Endodermal cell (in vitro differentiated cells): ENCODE measurements at regions not wholly inside any gene's neighbourhood (a gene's known extent, or its start where the extent isn't known, plus 50 kb on each side); places are given as distances from the start of the nearest gene placed in this dataset.

Experiments used
- DNase-seq: peaks from one replicate; pipeline ENCODE4 v3.0.0-alpha.2; 2017
- H3K27ac ChIP-seq: 2 replicates; pipeline ENCODE4 v1.5.1; 2013; ENCODE audit warnings: mild to moderate bottlenecking, low read depth, low read length, moderate library complexity
- H3K27me3 ChIP-seq: 2 replicates; pipeline ENCODE4 v1.6.1; 2013; ENCODE audit warnings: mild to moderate bottlenecking, low read length, moderate library complexity; ENCODE audit not compliant: insufficient read depth, control insufficient read depth, poor library complexity, severe bottlenecking
- H3K36me3 ChIP-seq: 2 replicates; pipeline ENCODE4 v1.7.0; 2013; ENCODE audit warnings: mild to moderate bottlenecking, low read length, moderate library complexity; ENCODE audit not compliant: control insufficient read depth, insufficient read depth
- H3K4me1 ChIP-seq: one replicate; pipeline ENCODE4 v1.7.0; 2013; ENCODE audit warnings: low read length; ENCODE audit not compliant: control insufficient read depth, insufficient read depth
- H3K4me3 ChIP-seq: 2 replicates; pipeline ENCODE4 v1.5.1; 2013; ENCODE audit warnings: mild to moderate bottlenecking, low read length, moderate library complexity
- H3K9ac ChIP-seq: 2 replicates; pipeline ENCODE4 v1.6.1; 2013; ENCODE audit warnings: mild to moderate bottlenecking, low read length, moderate library complexity; ENCODE audit not compliant: poor library complexity, severe bottlenecking; ENCODE audit errors: extremely low read depth
- H3K9me3 ChIP-seq: 2 replicates; pipeline ENCODE4 v1.6.1; 2013; ENCODE audit warnings: mild to moderate bottlenecking, low read length, moderate library complexity; ENCODE audit not compliant: control insufficient read depth
- H3K27ac Mint-ChIP-seq: 2 replicates; pipeline ENCODE4 v1.8.0; 2020; ENCODE audit warnings: mixed read lengths
- H3K27me3 Mint-ChIP-seq: 2 replicates; pipeline ENCODE4 v1.8.0; 2021; ENCODE audit warnings: mild to moderate bottlenecking, mixed read lengths; ENCODE audit not compliant: insufficient read depth
- H3K36me3 Mint-ChIP-seq: 2 replicates; pipeline ENCODE4 v1.8.0; 2020; ENCODE audit warnings: low read depth, mixed read lengths
- H3K4me1 Mint-ChIP-seq: 2 replicates; pipeline ENCODE4 v1.8.0; 2020; ENCODE audit warnings: mixed read lengths
- H3K4me3 Mint-ChIP-seq: 2 replicates; pipeline ENCODE4 v1.8.0; 2020; ENCODE audit warnings: mild to moderate bottlenecking, moderate library complexity, mixed read lengths
- H3K9me3 Mint-ChIP-seq: 2 replicates; pipeline ENCODE4 v1.8.0; 2020; ENCODE audit warnings: mild to moderate bottlenecking, mixed read lengths
- WGBS, 2 experiments: methylation state at CpG; one replicate each; pipeline versions ENCODE4 v1.1.5 to v1.1.7; 2013; ENCODE audit warnings: missing lambda C conversion rate in 2 of 2, mixed read lengths in 1 of 2; ENCODE audit not compliant: insufficient coverage in 1 of 2, insufficient read length in 1 of 2; 5-methylcytosine and 5-hydroxymethylcytosine counted together
- TF ChIP-seq, protein P1 (sequence below): fragments of 200-600 bp; sonication (generic); conservative IDR thresholded peaks from 2 replicates; pipeline ENCODE4 v1.5.0; 2021; ENCODE audit warnings: antibody characterized with exemption, mild to moderate bottlenecking

DNA sequence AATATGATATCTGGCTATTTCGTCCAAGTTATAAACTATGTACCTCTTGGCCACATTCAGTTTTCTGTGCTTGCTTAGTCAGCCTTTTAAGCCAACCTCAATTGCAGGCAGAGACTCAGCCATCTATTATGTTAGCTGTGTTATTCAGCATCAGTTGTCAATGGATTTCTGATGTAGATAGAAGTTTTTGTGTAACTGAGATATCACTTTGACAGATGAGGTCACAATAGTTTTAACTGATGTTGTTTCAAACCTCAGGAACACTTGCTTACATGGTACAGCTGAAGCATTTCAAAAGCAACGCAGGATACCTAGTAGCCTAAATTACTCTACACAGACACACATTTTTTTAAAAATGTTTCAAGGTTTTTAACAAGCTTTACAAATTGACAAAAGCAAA is 1478.0 kb downstream of the NCAM2 start:
- 92 to 100% methylated on average over 1 to 2 of the region's 2 CpGs for WGBS, 2 experiments

GRCh38 chr21:22476726-22477646 is 1478.8 kb downstream of the NCAM2 start:
- TF ChIP-seq, protein P1, sequence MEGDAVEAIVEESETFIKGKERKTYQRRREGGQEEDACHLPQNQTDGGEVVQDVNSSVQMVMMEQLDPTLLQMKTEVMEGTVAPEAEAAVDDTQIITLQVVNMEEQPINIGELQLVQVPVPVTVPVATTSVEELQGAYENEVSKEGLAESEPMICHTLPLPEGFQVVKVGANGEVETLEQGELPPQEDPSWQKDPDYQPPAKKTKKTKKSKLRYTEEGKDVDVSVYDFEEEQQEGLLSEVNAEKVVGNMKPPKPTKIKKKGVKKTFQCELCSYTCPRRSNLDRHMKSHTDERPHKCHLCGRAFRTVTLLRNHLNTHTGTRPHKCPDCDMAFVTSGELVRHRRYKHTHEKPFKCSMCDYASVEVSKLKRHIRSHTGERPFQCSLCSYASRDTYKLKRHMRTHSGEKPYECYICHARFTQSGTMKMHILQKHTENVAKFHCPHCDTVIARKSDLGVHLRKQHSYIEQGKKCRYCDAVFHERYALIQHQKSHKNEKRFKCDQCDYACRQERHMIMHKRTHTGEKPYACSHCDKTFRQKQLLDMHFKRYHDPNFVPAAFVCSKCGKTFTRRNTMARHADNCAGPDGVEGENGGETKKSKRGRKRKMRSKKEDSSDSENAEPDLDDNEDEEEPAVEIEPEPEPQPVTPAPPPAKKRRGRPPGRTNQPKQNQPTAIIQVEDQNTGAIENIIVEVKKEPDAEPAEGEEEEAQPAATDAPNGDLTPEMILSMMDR, result peak; percentile 45
- H3K27ac ChIP-seq, result no peak overlapping the region
- 67 to 76% methylated on average over 1 to 2 of the region's 2 CpGs for WGBS, 2 experiments
- H3K4me3 ChIP-seq, result no peak overlapping the region
- Mint-ChIP-seq H3K27ac (no peak overlapping the region), H3K9me3 (peaks cover 11% of the 10 kb centered on the region), H3K27me3 (no peaks in the 10 kb centered on the region), H3K4me1 (no peaks in the 10 kb centered on the region), H3K4me3 (no peak overlapping the region), H3K36me3 (no peaks in the 10 kb centered on the region)
- H3K9me3 ChIP-seq, result peaks cover 11% of the 10 kb centered on the region
- no peak overlapping the region for H3K9ac ChIP-seq
- no peaks in the 10 kb centered on the region for H3K36me3 ChIP-seq
- no peaks in the 10 kb centered on the region for H3K4me1 ChIP-seq
- peak; percentile 56 for DNase-seq
- no peaks in the 10 kb centered on the region for H3K27me3 ChIP-seq

More for the DNA sequence above, 1478.0 kb downstream of the NCAM2 start:
- TF ChIP-seq, protein P1, result no peak
- H3K4me3 ChIP-seq, result no peak overlapping the region
- no peaks in the 10 kb centered on the region for H3K36me3 ChIP-seq
- no peaks in the 10 kb centered on the region for H3K4me1 Mint-ChIP-seq
- H3K9me3 ChIP-seq, result peaks cover 11% of the 10 kb centered on the region
- H3K4me3 Mint-ChIP-seq, result no peak overlapping the region
- H3K27me3 ChIP-seq, result no peaks in the 10 kb centered on the region
- H3K27me3 Mint-ChIP-seq, result no peaks in the 10 kb centered on the region
- DNase-seq, result no peak
- peaks cover 9% of the 10 kb centered on the region for H3K9me3 Mint-ChIP-seq
- no peak overlapping the region for H3K27ac ChIP-seq
- H3K4me1 ChIP-seq, result no peaks in the 10 kb centered on the region
- no peak overlapping the region for H3K27ac Mint-ChIP-seq
- no peaks in the 10 kb centered on the region for H3K36me3 Mint-ChIP-seq
- H3K9ac ChIP-seq, result no peak overlapping the region

- Mint-ChIP-seq H3K27me3 (no peaks in the 10 kb centered on the region), H3K9me3 (peaks cover 3% of the 10 kb centered on the region), H3K36me3 (no peaks in the 10 kb centered on the region), H3K27ac (no peak overlapping the region), H3K4me1 (no peaks in the 10 kb centered on the region), H3K4me3 (no peak overlapping the region)
- Histone ChIP-seq H3K4me3 (no peak overlapping the region), H3K9ac (no peak overlapping the region), H3K36me3 (no peaks in the 10 kb centered on the region), H3K4me1 (no peaks in the 10 kb centered on the region), H3K27ac (no peak overlapping the region), H3K9me3 (no peaks in the 10 kb centered on the region), H3K27me3 (no peaks in the 10 kb centered on the region)
- TF ChIP-seq, protein P1, result no peak
- WGBS, 2 experiments, result 100% methylated on average over 1 of the region's 1 CpG; no CpG with 5 or more reads in 1 of the 2 experiments
- no peak for DNase-seq
These were observed 1491.8 kb downstream of the NCAM2 start for GRCh38 chr21:22490049-22490448.
